ENCODE measurements at regions not wholly inside any gene's neighbourhood (a gene's known extent, or its start where the extent isn't known, plus 50 kb on each side); places are given as distances from the start of the nearest gene placed in this dataset.

- TF ChIP-seq POLR2A (IDR thresholded peaks at IDR 0.05; ENCODE audit: low read length) = no peak
- TF ChIP-seq GATA1 (IDR thresholded peaks at IDR 0.05; ENCODE audit: low read depth, low read length) = no peak
Observed at GRCh38 chr2:121002597-121002996, 266.9 kb downstream of the GLI2 start.

Measured in erythroblast (primary cell).